Stimulated activated naive CD8-positive, alpha-beta T cell treated with anti-CD3 and anti-CD28 coated beads, Interleukin-15, amount 100 ng/mL, for 72 hours (primary cell): ENCODE measurements at regions not wholly inside any gene's neighbourhood (a gene's known extent, or its start where the extent isn't known, plus 50 kb on each side); places are given as distances from the start of the nearest gene placed in this dataset.

Experiments
- ATAC-seq: fragments of 150-1000 bp; cut with Tn5 transposase; 2 replicates; pipeline ENCODE4 v1.10.0; 2021; ENCODE audit warnings: mild to moderate bottlenecking, moderate library complexity
- DNase-seq, 2 donors: peaks; one replicate each; pipeline ENCODE4 v3.0.0; 2021 to 2022
- H3K27ac Mint-ChIP-seq, 2 donors: one replicate each; pipeline ENCODE4 v1.8.0; 2022; ENCODE audit warnings: mild to moderate bottlenecking in 2 of 2, mixed read lengths in 2 of 2, moderate library complexity in 2 of 2
- H3K27me3 Mint-ChIP-seq: one replicate; pipeline ENCODE4 v1.8.0; 2022; ENCODE audit warnings: mixed read lengths
- H3K4me1 Mint-ChIP-seq: one replicate; pipeline ENCODE4 v1.8.0; 2022; ENCODE audit warnings: mild to moderate bottlenecking, mixed read lengths
- H3K4me3 Mint-ChIP-seq, 2 donors: one replicate each; pipeline ENCODE4 v1.8.0; 2022; ENCODE audit warnings: mild to moderate bottlenecking in 2 of 2, mixed read lengths in 2 of 2, moderate library complexity in 1 of 2
- H3K9me3 Mint-ChIP-seq, 2 donors: one replicate each; pipeline ENCODE4 v1.8.0; 2022; ENCODE audit warnings: mixed read lengths in 2 of 2

DNA sequence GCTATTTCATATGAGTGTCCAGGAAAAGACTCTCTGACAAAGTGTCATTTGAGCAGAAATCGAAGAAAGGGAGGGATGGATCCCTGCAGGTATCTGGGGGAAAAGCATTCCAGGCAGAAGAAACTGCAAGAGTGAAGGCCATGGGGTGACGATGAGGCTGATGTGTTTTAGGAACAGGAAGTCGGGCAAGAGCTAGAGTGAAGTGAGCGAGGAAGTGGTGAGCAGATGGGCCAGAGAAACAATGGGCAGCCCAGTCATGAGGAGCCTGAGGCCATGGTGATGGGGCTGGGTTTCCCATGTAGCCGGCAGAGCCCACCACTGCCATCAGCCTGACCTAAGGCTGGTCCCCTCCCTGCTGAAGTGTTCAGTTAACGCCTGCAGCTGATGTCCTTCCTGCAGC lies 150.2 kb downstream of the TNFSF13B start:
- H3K4me1 Mint-ChIP-seq: no peaks in the 10 kb centered on the region
- no peak for ATAC-seq
- H3K27ac Mint-ChIP-seq: no peak overlapping the region
- no peak overlapping the region for H3K4me3 Mint-ChIP-seq
- no peak for DNase-seq
- no peaks in the 10 kb centered on the region for H3K27me3 Mint-ChIP-seq
- H3K9me3 Mint-ChIP-seq: peaks cover 7 to 12% of the 10 kb centered on the region in 2 donors

DNA sequence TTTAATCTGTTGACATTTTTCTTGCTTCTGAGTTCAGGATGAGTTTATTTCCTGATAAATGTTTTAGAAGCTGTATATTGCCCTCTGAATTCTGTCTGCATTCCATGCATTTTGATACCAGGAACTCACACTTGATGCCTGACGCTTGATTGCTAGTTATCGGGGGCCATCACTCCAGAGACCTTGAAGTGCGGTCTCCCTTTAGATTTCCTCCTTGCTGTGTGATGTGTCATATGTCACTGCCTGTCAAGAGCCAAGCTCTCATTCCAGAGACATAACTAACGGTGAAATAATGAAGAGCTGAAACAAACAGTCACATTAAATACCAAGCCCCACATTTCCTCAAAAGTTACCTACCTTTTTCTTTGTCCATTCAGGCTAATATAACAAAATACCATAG lies 155.5 kb downstream of the TNFSF13B start:
- ATAC-seq (no peak), DNase-seq (no peak)
- Mint-ChIP-seq H3K4me3 (no peak overlapping the region), H3K27me3 (no peaks in the 10 kb centered on the region), H3K27ac (no peak overlapping the region), H3K9me3 (no peaks in the 10 kb centered on the region), H3K4me1 (no peaks in the 10 kb centered on the region)

DNA sequence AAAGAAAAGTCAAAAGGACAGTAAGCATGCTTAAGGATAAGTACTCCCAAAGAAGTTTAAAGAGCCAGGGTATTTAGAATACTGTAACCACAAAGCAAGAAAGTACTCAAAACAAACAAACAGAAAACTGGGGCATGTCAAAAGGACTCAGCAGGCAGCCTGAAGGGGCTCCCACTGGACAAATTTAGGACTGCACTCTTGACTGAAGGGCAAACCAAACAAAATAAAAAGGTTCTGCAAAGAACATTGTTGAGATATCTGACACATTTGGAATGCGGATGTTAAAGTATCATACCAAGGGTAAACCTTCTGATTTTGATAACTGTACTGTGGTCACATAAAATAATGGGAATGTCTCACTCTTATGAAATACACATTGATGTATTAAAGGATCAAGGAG lies 157.4 kb downstream of the TNFSF13B start:
- no peak overlapping the region for H3K4me3 Mint-ChIP-seq
- no peaks in the 10 kb centered on the region for H3K27me3 Mint-ChIP-seq
- no peak overlapping the region for H3K27ac Mint-ChIP-seq
- ATAC-seq (no peak), DNase-seq (no peak)
- peaks cover 0 to 5% of the 10 kb centered on the region in 2 donors for H3K9me3 Mint-ChIP-seq
- no peaks in the 10 kb centered on the region for H3K4me1 Mint-ChIP-seq

- H3K4me1 Mint-ChIP-seq: no peaks in the 10 kb centered on the region
- peaks cover 0 to 5% of the 10 kb centered on the region in 2 donors for H3K9me3 Mint-ChIP-seq
- H3K27me3 Mint-ChIP-seq: no peaks in the 10 kb centered on the region
- no peak for ATAC-seq
- no peak for DNase-seq
- H3K4me3 Mint-ChIP-seq: no peak overlapping the region
- H3K27ac Mint-ChIP-seq: no peak overlapping the region
Measured at GRCh38 chr13:108427355-108427754, 157.8 kb downstream of the TNFSF13B start.

DNA sequence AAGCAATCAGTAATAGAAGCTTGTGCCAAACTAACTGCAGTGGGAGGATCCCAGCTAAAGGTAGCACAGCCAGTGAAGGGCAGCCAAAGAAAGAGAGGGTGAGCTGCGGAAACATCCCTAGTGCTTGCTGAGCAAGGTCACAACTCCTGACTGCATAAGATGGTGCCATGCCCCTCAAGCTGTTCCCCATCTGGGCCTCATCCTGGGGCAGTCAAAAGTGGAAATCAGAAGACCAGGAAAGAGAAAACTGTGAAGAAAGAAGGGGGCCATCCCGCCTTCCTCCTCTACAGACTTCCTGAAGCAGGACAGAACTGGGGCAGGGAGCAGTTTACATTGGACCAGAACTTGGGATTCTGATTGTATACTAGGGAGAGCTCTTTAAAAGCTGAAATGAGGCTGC lies 159.2 kb downstream of the TNFSF13B start:
- no peak for ATAC-seq
- H3K9me3 Mint-ChIP-seq: peaks cover 0 to 5% of the 10 kb centered on the region in 2 donors
- H3K4me1 Mint-ChIP-seq: no peaks in the 10 kb centered on the region
- no peak overlapping the region for H3K4me3 Mint-ChIP-seq
- H3K27ac Mint-ChIP-seq: no peak overlapping the region
- DNase-seq: no peak
- no peaks in the 10 kb centered on the region for H3K27me3 Mint-ChIP-seq

GRCh38 chr13:108433976-108434755 lies 164.6 kb downstream of the TNFSF13B start:
- no peak for ATAC-seq
- no peaks in the 10 kb centered on the region for H3K27me3 Mint-ChIP-seq
- H3K27ac Mint-ChIP-seq: no peak overlapping the region
- H3K4me1 Mint-ChIP-seq: no peaks in the 10 kb centered on the region
- DNase-seq: no peak
- peaks cover 4 to 5% of the 10 kb centered on the region in 2 donors for H3K9me3 Mint-ChIP-seq
- H3K4me3 Mint-ChIP-seq: no peak overlapping the region

GRCh38 chr13:108435393-108436149 lies 166.1 kb downstream of the TNFSF13B start:
- Mint-ChIP-seq H3K27ac (no peak overlapping the region), H3K27me3 (no peaks in the 10 kb centered on the region), H3K4me3 (no peak overlapping the region), H3K9me3 (peaks cover 4 to 5% of the 10 kb centered on the region in 2 donors), H3K4me1 (no peaks in the 10 kb centered on the region)
- DNase-seq: no peak
- no peak for ATAC-seq

- no peaks in the 10 kb centered on the region for H3K4me1 Mint-ChIP-seq
- no peak overlapping the region for H3K4me3 Mint-ChIP-seq
- no peak overlapping the region for H3K27ac Mint-ChIP-seq
- peaks cover 0 to 4% of the 10 kb centered on the region in 2 donors for H3K9me3 Mint-ChIP-seq
- no peak for ATAC-seq
- no peaks in the 10 kb centered on the region for H3K27me3 Mint-ChIP-seq
- DNase-seq: no peak
Measured at GRCh38 chr13:108437496-108437895, 168.0 kb downstream of the TNFSF13B start.

- Mint-ChIP-seq H3K27me3 (no peaks in the 10 kb centered on the region), H3K4me1 (no peaks in the 10 kb centered on the region), H3K27ac (no peak overlapping the region), H3K9me3 (peaks cover 0 to 2% of the 10 kb centered on the region in 2 donors), H3K4me3 (no peak overlapping the region)
- ATAC-seq (no peak), DNase-seq (no peak)
Measured at GRCh38 chr13:108439556-108439955, 170.0 kb downstream of the TNFSF13B start.

GRCh38 chr13:108444448-108444847 lies 174.9 kb downstream of the TNFSF13B start:
- ATAC-seq: no peak
- no peak overlapping the region for H3K4me3 Mint-ChIP-seq
- H3K27ac Mint-ChIP-seq: no peak overlapping the region
- no peaks in the 10 kb centered on the region for H3K9me3 Mint-ChIP-seq
- no peak for DNase-seq
- H3K27me3 Mint-ChIP-seq: no peaks in the 10 kb centered on the region
- no peaks in the 10 kb centered on the region for H3K4me1 Mint-ChIP-seq

DNA sequence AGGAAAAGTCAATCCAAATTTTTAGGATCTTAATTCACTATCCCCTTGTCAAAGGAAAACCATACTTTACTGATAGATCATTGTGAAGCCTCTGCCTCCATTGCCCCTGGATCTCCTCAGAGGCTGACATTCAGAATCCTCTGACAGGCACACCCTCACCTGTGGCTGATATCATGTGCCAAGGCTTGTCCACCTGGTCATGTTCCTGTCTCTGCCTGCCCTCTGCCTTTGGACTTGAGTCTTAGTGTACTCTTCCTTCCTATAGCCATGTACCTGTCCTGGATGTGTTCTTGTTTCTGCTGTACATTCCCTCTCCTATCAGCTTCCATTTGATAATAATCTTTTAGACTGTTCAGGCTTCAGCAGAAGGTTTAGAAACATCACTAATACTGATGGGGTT lies 179.4 kb downstream of the TNFSF13B start:
- no peak overlapping the region for H3K27ac Mint-ChIP-seq
- H3K4me3 Mint-ChIP-seq: no peak overlapping the region
- H3K4me1 Mint-ChIP-seq: no peaks in the 10 kb centered on the region
- H3K9me3 Mint-ChIP-seq: peaks cover 0 to 6% of the 10 kb centered on the region in 2 donors
- H3K27me3 Mint-ChIP-seq: no peaks in the 10 kb centered on the region
- no peak for ATAC-seq
- DNase-seq: no peak

DNA sequence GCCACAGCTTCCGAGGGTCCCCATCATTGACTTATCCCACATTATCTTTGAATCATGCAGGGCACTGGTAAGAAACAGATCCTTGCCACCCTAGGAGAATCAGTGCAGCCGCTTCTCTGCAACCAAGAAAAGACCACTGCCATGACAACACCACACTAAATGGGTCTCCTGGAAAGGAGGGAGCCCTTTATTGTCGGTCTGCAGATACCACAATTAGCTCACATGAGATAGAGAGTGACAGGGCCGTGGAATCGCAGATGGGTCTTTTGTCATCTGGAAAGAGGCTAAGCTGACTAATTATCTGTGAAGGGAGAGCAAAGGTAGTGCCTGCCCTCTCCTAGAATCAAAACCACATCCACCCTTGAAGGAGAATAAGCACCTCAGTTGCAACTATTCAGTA lies 178.3 kb upstream of the MYO16 start:
- ATAC-seq: no peak
- H3K27me3 Mint-ChIP-seq: no peaks in the 10 kb centered on the region
- no peak overlapping the region for H3K27ac Mint-ChIP-seq
- no peak for DNase-seq
- H3K4me3 Mint-ChIP-seq: no peak overlapping the region
- H3K4me1 Mint-ChIP-seq: no peaks in the 10 kb centered on the region
- H3K9me3 Mint-ChIP-seq: peaks cover 0 to 6% of the 10 kb centered on the region in 2 donors

DNA sequence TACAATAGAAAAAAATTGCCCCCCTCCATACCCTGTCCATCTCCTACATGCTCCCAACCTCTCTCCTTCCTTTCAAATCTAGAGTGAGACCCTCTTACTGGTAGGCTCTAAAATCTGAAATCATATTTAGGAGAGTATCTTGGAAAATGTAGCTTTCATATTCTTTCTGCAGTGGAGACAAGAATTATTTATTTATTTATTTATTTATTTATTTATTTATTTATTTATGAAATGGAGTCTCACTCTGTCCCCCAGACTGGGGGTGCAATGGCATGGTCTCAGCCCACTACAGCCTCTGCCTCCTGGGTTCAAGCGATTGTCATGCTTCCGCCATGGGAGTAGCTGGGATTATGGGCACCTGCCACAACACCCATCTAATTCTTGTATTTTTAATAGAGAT lies 174.1 kb upstream of the MYO16 start:
- Mint-ChIP-seq H3K27me3 (peaks cover 8% of the 10 kb centered on the region), H3K27ac (no peak overlapping the region), H3K4me1 (no peaks in the 10 kb centered on the region), H3K4me3 (no peak overlapping the region), H3K9me3 (peaks cover 4 to 14% of the 10 kb centered on the region in 2 donors)
- DNase-seq: no peak
- no peak for ATAC-seq

DNA sequence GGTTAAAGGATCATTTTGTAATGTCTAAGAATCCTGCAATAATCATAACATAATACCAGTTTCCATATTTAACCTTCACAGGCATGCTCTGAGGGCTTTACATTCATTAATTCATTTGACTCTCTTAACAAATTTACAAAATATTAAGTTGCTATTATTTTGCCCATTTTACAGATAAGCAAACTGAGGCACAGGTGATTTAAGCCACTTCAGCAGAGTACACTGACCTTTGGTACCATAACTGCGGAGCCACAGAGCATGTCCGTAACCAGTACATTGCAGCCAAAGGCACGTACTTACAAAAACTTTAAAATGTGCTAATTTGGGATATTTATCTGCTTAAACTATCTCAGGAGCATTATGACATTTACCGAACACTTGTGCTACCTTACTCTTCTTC lies 169.4 kb upstream of the MYO16 start:
- no peak for DNase-seq
- Mint-ChIP-seq H3K27me3 (peaks cover 8% of the 10 kb centered on the region), H3K4me3 (no peak overlapping the region), H3K4me1 (no peaks in the 10 kb centered on the region), H3K27ac (no peak overlapping the region), H3K9me3 (peaks cover 4 to 7% of the 10 kb centered on the region in 2 donors)
- no peak for ATAC-seq

GRCh38 chr13:108460746-108461145 lies 168.7 kb upstream of the MYO16 start:
- DNase-seq (no peak), ATAC-seq (no peak)
- no peak overlapping the region for H3K27ac Mint-ChIP-seq
- no peak overlapping the region for H3K4me3 Mint-ChIP-seq
- H3K9me3 Mint-ChIP-seq: peaks cover 4 to 7% of the 10 kb centered on the region in 2 donors
- peaks cover 8% of the 10 kb centered on the region for H3K27me3 Mint-ChIP-seq
- no peaks in the 10 kb centered on the region for H3K4me1 Mint-ChIP-seq

- no peak overlapping the region for H3K27ac Mint-ChIP-seq
- ATAC-seq: no peak
- no peak for DNase-seq
- H3K9me3 Mint-ChIP-seq: peaks cover 4 to 6% of the 10 kb centered on the region in 2 donors
- H3K4me1 Mint-ChIP-seq: no peaks in the 10 kb centered on the region
- no peak overlapping the region for H3K4me3 Mint-ChIP-seq
- peaks cover 7% of the 10 kb centered on the region for H3K27me3 Mint-ChIP-seq
Measured at GRCh38 chr13:108463340-108463739, 166.1 kb upstream of the MYO16 start.
